Fibroblast of the aortic adventitia (primary cell): ENCODE measurements at regions not wholly inside any gene's neighbourhood (a gene's known extent, or its start where the extent isn't known, plus 50 kb on each side); places are given as distances from the start of the nearest gene placed in this dataset.

Experiments
- DNase-seq: peaks from one replicate; pipeline ENCODE4 v3.0.0-alpha.2; 2010; ENCODE audit warnings: low read depth
- H3K4me3 ChIP-seq: 2 replicates; pipeline ENCODE4 v1.5.1; 2011; ENCODE audit warnings: low read depth, mild to moderate bottlenecking, control low read depth, low read length, moderate library complexity
- CTCF ChIP-seq: IDR thresholded peaks from 2 replicates; pipeline ENCODE4 v1.5.1; 2011; ENCODE audit warnings: mild to moderate bottlenecking, low read length, control low read depth, inconsistent platforms; ENCODE audit not compliant: insufficient read depth

GRCh38 chr10:111439034-111439842 is 362.4 kb downstream of the ADRA2A start:
- TF ChIP-seq CTCF, result no peak
- no peak overlapping the region for H3K4me3 ChIP-seq
- DNase-seq, result no peak

GRCh38 chr10:111440501-111440900 is 363.7 kb downstream of the ADRA2A start:
- TF ChIP-seq CTCF, result no peak
- no peak overlapping the region for H3K4me3 ChIP-seq
- no peak for DNase-seq

- no peak for TF ChIP-seq CTCF
- H3K4me3 ChIP-seq, result no peak overlapping the region
- no peak for DNase-seq
These were observed 368.8 kb downstream of the ADRA2A start for GRCh38 chr10:111445667-111446066.

GRCh38 chr10:111446966-111447365 is 370.1 kb downstream of the ADRA2A start:
- DNase-seq, result no peak
- H3K4me3 ChIP-seq, result no peak overlapping the region
- no peak for TF ChIP-seq CTCF

- no peak for DNase-seq
- TF ChIP-seq CTCF, result no peak
- no peak overlapping the region for H3K4me3 ChIP-seq
These were observed 375.3 kb downstream of the ADRA2A start for GRCh38 chr10:111452153-111452552.

GRCh38 chr10:111455776-111456426 is 379.1 kb downstream of the ADRA2A start:
- no peak overlapping the region for H3K4me3 ChIP-seq
- no peak for TF ChIP-seq CTCF
- peak; percentile 1 for DNase-seq

- no peak for TF ChIP-seq CTCF
- H3K4me3 ChIP-seq, result no peak overlapping the region
- no peak for DNase-seq
These were observed 381.4 kb downstream of the ADRA2A start for GRCh38 chr10:111458256-111458655.
